Inflammatory macrophage treated with lipopolysaccharide for 1 hour (primary cell): ENCODE measurements at regions not wholly inside any gene's neighbourhood (a gene's known extent, or its start where the extent isn't known, plus 50 kb on each side); places are given as distances from the start of the nearest gene placed in this dataset.
"Not testable (repeated sequence)": the region's sequence is repeated elsewhere in the genome, so short reads cannot be mapped to it uniquely, and the experiment has no call there.

Source experiments
- DNase-seq, 2 donors: peaks; one replicate each; pipeline ENCODE4 v3.0.0-alpha.2; 2020 to 2022

- no peak for DNase-seq
Measured at GRCh38 chr6:121951123-121951522, 448.3 kb upstream of the HSF2 start.

- no peak for DNase-seq
Measured at GRCh38 chr6:121951918-121952379, 447.5 kb upstream of the HSF2 start.

GRCh38 chr6:121955401-121955800, 444.1 kb upstream of the HSF2 start:
- DNase-seq = not testable (repeated sequence)

DNA sequence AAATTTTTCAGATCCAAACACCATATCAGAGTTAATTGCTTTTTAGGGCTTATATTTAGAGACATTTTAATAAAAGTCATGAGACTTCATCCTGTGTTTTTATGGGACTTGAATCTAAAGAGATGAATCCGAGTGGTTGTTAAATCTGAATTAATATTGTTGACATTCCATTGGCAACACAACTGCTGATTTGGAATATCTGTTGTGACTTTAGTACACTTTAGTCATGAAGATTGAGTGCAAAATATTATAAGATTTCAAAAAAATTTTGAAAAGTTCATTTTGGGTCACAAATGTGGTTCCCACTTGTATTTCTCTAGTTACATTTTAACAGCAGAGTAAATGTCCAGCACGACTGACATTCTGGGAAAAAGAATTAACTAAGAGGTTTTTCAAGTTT, 442.7 kb upstream of the HSF2 start:
- no peak for DNase-seq

DNA sequence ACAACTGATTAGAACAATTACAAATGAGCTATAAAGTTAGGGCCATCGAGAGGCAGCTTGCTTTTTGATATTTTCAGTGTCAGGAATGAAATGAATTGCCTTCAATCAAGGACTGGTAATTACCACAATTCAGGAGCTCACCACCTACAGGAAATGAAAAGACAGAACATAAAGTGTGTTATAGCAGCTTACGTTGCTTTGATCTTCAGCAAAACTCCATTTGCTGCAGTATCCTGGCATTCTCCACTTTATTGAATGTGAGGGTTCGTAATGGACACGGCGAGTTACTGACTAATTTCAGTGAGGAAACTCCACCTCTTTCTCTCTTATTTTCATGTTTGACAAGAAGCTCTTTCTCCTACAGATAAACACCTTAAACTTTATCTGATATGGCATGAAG, 440.0 kb upstream of the HSF2 start:
- no peak for DNase-seq

- DNase-seq = no peak
Measured at GRCh38 chr6:121961619-121962125, 437.8 kb upstream of the HSF2 start.

DNA sequence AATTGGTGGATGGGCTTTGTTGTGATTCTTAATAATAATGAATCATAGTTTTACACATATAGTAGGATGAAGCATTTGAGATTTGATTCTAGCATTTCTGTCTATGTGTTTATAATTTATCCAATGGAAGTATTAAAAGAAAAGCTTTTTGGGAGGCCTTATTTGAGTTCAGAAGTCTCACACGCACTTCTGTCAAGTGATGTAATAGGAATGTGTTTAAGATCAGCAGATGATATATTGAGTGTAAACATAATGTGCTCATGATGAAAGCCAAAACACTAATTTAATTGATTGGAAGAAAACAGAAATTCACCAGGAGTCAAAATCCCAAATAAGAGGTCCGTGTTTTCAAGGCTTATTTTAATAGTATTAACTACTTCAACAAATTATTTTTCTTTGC, 435.6 kb upstream of the HSF2 start:
- DNase-seq = no peak

GRCh38 chr6:121965739-121966138, 433.7 kb upstream of the HSF2 start:
- DNase-seq = no peak

DNA sequence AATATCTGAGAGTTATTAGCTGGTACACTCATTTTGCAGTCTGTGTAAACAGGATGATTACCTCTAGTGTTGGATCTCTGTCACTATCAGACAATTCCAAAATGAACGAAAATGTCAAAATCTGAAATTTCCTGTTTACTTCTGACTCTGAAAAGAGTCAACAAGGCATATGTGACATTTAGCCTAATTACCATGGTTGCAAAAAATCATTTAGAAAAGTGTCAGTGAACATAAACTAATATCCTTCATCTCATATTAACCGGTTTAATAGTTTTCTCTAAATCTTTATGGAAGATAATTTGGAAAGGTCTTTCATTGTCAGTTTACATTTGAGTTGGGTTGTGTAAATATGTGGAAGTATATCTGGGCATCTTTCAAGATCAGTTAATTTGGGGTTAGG, 431.8 kb upstream of the HSF2 start:
- DNase-seq = no peak

DNA sequence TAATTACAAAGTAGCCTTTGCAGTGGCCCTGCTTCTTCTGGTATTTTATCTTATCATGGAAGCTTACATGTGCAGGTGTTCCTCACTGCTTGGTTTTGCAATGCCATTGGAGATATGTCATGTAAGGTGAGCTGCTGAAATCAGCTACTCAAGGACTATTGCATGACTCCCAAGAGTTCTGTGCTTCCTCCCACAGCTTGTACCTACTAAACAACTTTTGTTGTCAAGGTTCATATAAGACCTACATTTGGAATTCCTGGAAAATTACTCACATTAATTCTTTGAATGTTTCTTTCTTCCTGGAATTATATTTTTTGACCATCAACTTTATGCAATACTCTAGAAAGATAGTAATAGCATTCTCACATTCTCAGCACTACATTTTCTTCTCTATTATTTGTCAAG, 427.5 kb upstream of the HSF2 start:
- DNase-seq = no peak

- no peak for DNase-seq
Measured at GRCh38 chr6:121984956-121985355, 414.5 kb upstream of the HSF2 start.

- DNase-seq = no peak
Measured at GRCh38 chr6:121993362-121993761, 406.1 kb upstream of the HSF2 start.

- DNase-seq = no peak
Measured at GRCh38 chr6:121994919-121995318, 404.5 kb upstream of the HSF2 start.

DNA sequence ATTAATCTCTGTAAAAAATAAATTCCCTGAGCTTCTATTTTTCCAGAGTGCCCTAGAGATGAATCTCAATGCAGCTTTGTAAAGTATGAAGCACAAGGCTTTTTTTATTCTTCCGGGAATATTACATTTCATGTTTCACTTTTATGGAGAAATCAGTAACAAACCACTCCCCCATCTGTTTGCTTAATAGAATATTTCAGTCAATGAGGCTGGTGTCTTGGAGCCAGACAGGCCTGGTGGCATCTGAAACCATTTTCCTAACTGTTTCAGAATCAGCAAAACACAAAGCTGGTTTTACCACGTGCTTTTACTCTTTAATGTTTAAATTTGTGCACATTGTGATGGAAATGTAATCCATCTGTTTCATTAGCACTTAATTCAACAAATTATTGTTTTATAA, 400.8 kb upstream of the HSF2 start:
- DNase-seq = no peak

DNA sequence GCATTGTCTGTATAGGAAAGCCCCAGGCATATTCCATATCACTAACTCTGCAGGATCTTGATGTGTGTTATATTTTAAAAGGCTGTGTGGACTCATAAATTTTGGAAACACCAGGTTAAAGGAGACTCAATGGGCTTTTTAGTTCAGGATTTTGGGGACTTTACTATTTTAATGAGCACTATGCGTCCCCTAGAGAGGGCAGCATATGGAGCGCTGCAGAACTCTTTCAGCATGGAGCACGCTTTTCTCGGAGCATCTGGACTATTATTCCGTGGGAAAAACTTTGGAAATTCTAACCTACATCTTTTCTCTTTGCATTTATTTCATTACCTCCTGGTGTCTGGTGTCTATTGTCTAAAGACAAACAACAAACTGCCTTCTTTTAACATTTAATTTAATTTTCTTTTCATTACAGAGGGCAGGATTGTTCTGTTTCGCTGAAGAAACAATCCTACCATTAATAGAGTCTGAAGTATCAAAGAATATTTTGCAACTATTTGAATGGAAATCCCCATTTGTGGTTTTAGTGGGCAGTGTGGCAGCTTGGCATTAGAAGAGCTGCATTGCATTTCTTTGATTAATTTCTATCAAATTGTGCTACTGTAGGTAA, 399.9 kb upstream of the HSF2 start:
- DNase-seq = no peak

GRCh38 chr6:122005661-122006060, 393.8 kb upstream of the HSF2 start:
- DNase-seq = no peak

- DNase-seq = no peak
Measured at GRCh38 chr6:122007339-122007738, 392.1 kb upstream of the HSF2 start.

- no peak for DNase-seq
Measured at GRCh38 chr6:122008101-122008999, 391.1 kb upstream of the HSF2 start.

GRCh38 chr6:122009000-122009350, 390.5 kb upstream of the HSF2 start:
- DNase-seq = no peak

GRCh38 chr6:122012578-122012977, 386.9 kb upstream of the HSF2 start:
- no peak for DNase-seq

DNA sequence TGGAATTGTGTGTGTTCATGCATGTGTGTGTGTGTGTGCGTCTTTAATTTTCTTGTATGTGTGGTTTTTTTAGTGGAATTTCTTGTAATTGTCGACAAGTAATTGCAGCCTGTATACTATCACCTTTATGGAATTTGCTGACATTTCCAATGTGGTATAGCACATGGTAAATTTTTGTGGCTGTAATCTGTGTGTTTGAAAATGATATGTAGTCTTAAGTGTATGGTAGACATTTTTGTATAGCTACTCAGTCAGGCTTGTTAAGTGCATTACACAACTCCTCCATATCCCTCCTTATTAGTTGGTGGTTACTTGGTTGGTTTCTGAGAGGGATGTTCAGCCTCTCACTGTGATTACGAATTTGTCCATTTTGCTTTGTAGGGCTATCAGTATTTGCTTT, 384.5 kb upstream of the HSF2 start:
- no peak for DNase-seq

- no peak for DNase-seq
Measured at GRCh38 chr6:122020588-122021264, 378.7 kb upstream of the HSF2 start.

DNA sequence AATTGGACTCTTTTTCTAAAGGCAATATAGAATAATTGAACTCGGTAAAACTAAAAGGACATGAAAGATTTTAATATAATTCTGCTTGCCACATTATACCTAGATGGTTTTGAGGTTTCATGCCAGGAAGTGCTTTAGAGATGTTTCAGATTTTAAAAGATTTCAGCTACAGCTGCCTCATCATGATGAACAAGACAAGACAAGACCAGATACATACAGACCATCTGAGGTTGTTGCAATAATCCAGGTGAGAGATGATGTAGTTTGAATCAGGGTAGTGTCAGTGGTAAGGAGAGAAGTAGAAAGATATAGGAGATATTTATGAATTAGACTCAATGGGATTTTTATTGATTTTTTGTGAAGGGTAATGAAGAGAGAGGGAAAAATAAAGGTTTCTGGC, 374.3 kb upstream of the HSF2 start:
- no peak for DNase-seq
